Neutrophil (primary cell): ENCODE measurements at regions not wholly inside any gene's neighbourhood (a gene's known extent, or its start where the extent isn't known, plus 50 kb on each side); places are given as distances from the start of the nearest gene placed in this dataset.

Experiments used
- H3K27ac ChIP-seq: fragments of 200-600 bp; sonication (generic); 2 replicates; pipeline ENCODE4 v1.5.1; 2016; ENCODE audit warnings: mild to moderate bottlenecking, moderate library complexity
- H3K27me3 ChIP-seq: fragments of 200-600 bp; sonication (generic); 2 replicates; pipeline ENCODE4 v1.6.0; 2016; ENCODE audit warnings: mild to moderate bottlenecking
- H3K36me3 ChIP-seq: fragments of 200-600 bp; sonication (generic); 2 replicates; pipeline ENCODE4 v1.5.1; 2017
- H3K4me1 ChIP-seq, 2 experiments: fragments of 200-600 bp in 1 of 2; sonication (generic) in 1 of 2; 1 replicate in 1 of 2; 2 replicates in 1 of 2; pipeline versions ENCODE4 v1.5.1 to v1.6.1; 2013 to 2016; ENCODE audit warnings: low read depth in 1 of 2, low read length in 1 of 2, mild to moderate bottlenecking in 1 of 2, moderate library complexity in 1 of 2; ENCODE audit not compliant: control insufficient read depth in 1 of 2, insufficient read depth in 1 of 2
- H3K4me3 ChIP-seq, 2 experiments: fragments of 200-600 bp in 1 of 2; sonication (generic) in 1 of 2; 1 replicate in 1 of 2; 2 replicates in 1 of 2; pipeline ENCODE4 v1.5.1; 2013 to 2016; ENCODE audit warnings: low read depth in 1 of 2, low read length in 1 of 2, mild to moderate bottlenecking in 1 of 2, moderate library complexity in 1 of 2
- H3K9me3 ChIP-seq: fragments of 200-600 bp; sonication (generic); 2 replicates; pipeline ENCODE4 v1.5.1; 2016
- TF ChIP-seq, protein P1 (sequence below): fragments of 200-600 bp; sonication (generic); IDR thresholded peaks from 2 replicates; pipeline ENCODE4 v1.5.1; 2016; ENCODE audit warnings: antibody characterized with exemption

DNA sequence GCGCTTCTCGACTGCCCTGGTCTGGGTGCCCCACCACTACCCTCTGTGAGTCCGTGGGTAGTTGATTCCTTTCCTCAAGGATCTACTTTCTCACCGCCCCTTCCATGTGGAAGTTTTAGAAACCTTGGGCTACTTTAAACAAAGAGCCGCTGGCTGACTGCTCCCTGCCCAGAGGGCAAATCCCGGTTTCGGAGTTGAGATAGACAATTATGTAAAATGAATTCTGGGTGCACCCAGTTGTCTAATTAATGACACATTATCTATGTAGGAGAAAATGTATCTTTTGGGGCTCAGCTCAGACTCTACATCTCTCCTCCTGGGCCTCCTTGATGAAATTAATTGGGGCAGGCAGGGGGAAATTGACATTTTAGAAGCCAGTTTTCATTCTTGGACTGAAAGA is 305.4 kb downstream of the UQCRFS1 start:
- H3K4me1 ChIP-seq = no peaks in the 10 kb centered on the region
- no peak overlapping the region for H3K27ac ChIP-seq
- H3K36me3 ChIP-seq = no peaks in the 10 kb centered on the region
- no peaks in the 10 kb centered on the region for H3K9me3 ChIP-seq
- TF ChIP-seq, protein P1, sequence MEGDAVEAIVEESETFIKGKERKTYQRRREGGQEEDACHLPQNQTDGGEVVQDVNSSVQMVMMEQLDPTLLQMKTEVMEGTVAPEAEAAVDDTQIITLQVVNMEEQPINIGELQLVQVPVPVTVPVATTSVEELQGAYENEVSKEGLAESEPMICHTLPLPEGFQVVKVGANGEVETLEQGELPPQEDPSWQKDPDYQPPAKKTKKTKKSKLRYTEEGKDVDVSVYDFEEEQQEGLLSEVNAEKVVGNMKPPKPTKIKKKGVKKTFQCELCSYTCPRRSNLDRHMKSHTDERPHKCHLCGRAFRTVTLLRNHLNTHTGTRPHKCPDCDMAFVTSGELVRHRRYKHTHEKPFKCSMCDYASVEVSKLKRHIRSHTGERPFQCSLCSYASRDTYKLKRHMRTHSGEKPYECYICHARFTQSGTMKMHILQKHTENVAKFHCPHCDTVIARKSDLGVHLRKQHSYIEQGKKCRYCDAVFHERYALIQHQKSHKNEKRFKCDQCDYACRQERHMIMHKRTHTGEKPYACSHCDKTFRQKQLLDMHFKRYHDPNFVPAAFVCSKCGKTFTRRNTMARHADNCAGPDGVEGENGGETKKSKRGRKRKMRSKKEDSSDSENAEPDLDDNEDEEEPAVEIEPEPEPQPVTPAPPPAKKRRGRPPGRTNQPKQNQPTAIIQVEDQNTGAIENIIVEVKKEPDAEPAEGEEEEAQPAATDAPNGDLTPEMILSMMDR = no peak
- no peaks in the 10 kb centered on the region for H3K27me3 ChIP-seq
- no peak overlapping the region for H3K4me3 ChIP-seq

DNA sequence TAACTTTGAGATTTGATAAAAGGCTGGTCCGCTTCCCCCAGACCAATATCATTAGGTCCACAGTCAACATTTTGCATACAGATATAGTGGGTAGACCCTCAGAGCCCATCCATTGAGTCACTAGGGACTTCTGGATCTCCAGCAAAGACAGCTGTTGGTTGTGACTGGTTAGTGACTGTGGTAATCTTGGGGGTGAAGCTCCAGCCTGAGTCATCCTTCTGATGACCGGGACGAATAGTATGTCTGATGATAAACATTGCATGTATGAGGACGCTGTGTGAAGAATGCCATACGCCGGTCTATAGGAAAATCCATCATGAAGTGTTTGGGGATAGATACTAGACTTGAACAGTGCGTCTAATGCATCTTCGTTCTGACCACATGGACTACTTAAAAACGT is 307.0 kb downstream of the UQCRFS1 start:
- Histone ChIP-seq H3K36me3 (no peaks in the 10 kb centered on the region), H3K9me3 (no peaks in the 10 kb centered on the region), H3K4me1 (no peaks in the 10 kb centered on the region), H3K27ac (no peak overlapping the region), H3K27me3 (no peaks in the 10 kb centered on the region), H3K4me3 (no peak overlapping the region)
- TF ChIP-seq, protein P1 = no peak

DNA sequence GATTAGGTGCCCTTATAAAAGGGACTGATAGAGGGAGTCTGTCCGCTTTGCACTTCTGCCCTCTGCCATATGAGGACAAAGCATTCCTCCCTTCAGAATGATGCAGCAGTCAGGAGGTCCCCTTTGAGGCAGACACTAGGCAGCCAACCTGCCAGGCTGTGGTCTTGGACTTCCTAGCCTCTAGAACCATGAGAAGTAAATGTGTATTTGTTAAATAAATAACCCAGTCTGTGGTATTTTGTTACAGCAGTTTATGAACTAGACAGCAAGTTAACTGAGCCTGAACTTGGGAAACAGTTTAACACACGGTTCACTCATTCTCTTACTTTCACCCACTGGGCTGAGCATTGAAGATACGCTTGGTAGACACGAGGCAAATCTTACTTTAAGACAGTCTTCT is 313.2 kb downstream of the UQCRFS1 start:
- H3K4me1 ChIP-seq = no peaks in the 10 kb centered on the region
- no peak overlapping the region for H3K27ac ChIP-seq
- H3K36me3 ChIP-seq = no peaks in the 10 kb centered on the region
- no peaks in the 10 kb centered on the region for H3K9me3 ChIP-seq
- H3K4me3 ChIP-seq = no peak overlapping the region
- no peaks in the 10 kb centered on the region for H3K27me3 ChIP-seq
- TF ChIP-seq, protein P1 = no peak

DNA sequence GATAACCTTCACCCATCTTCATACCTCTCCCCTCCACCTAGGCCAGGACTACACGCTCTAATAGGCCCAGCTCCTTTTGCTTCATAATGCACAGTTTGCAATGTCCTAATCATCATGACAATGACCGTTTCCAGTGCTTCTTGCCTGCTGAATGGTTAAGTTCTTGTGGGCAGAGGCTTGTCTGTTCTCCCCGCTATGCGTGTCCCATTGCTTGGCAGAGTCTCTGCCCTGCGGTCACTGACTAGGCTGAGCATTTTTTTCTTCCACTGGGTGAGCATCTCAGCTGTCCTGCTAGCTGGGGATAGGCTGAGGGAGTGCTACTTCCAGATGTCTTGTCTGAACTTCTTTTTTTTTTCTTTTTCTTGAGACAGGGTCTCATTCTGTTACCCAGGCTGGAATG is 314.7 kb downstream of the UQCRFS1 start:
- H3K36me3 ChIP-seq = no peaks in the 10 kb centered on the region
- H3K27me3 ChIP-seq = no peaks in the 10 kb centered on the region
- TF ChIP-seq, protein P1 = no peak

DNA sequence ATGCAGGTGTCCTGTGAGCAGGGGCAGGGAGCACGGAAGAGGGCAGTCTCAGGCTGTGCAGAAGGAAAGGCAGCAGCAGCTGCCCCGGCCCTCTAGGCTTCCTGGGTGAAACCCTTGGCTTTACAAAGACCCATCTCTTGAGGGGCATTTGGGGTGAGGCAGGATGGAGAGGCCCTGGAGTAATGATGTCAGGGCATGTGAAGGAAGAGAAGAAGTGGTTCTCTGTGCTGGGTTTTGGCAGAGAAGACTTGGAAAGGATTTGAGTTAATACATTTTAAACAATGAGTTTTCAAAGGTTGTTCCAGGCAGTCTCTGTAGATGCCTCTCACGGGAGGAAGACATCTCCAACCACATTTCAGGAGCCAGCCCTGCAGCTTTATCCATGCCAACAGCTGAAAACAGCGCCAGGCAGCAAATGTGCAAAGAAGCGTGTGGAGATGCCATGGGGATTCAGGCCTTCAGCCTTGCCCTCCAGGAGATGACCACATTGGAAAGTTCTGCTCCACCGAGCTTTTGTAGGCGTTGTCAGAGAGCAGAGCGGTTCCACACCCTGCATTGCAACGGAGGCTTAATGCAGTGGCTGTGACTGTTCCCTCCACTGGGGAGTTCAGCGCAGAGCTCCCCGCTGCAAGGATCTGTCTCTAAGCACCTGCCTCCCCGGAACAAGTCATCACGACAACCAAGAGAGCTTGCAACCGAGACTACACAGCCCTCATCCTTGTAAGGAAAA is 322.8 kb downstream of the UQCRFS1 start:
- Histone ChIP-seq H3K4me3 (no peak overlapping the region), H3K27me3 (peaks cover 5% of the 10 kb centered on the region), H3K9me3 (no peaks in the 10 kb centered on the region), H3K4me1 (peaks cover 0 to 8% of the 10 kb centered on the region in 2 experiments), H3K27ac (no peak overlapping the region), H3K36me3 (no peaks in the 10 kb centered on the region)
- TF ChIP-seq, protein P1 = no peak

More for the DNA sequence above, 314.7 kb downstream of the UQCRFS1 start:
- H3K9me3 ChIP-seq = no peaks in the 10 kb centered on the region
- no peak overlapping the region for H3K27ac ChIP-seq
- no peak overlapping the region for H3K4me3 ChIP-seq
- peaks cover 0 to under 1% of the 10 kb centered on the region in 2 experiments for H3K4me1 ChIP-seq
